HepG2 (cell line): ENCODE measurements at regions not wholly inside any gene's neighbourhood (a gene's known extent, or its start where the extent isn't known, plus 50 kb on each side); places are given as distances from the start of the nearest gene placed in this dataset.

Source experiments
- ATAC-seq: fragments of 200-7000 bp; cut with Tn5 transposase; 3 replicates; pipeline ENCODE4 v1.9.1; 2020; ENCODE audit warnings: mild to moderate bottlenecking, moderate library complexity
- BruUV-seq: library from RNA; stranded (reverse); fragments of 400-500 nt; replicated peaks from 2 replicates; lab custom pipeline; 2021; lab: Mats Ljungman, UMichigan
- CTCF ChIA-PET: fragments of 300-600 bp; formaldehyde crosslinking; extraction: SDS; loops from one replicate; lab custom pipeline; 2021; ENCODE audit warnings: low total read pairs, inconsistent platforms, low intra/inter-chr PET ratio; lab: Yijun Ruan, JAX
- POLR2A ChIA-PET: fragments of 350-600 bp; sonication (Branson Sonifier 250); formaldehyde crosslinking; loops from one replicate; lab custom pipeline; 2020; ENCODE audit warnings: antibody characterized with exemption, inconsistent platforms; lab: Yijun Ruan, JAX
- DNase-seq: peaks from one replicate; pipeline ENCODE4 v3.0.0-alpha.2; 2015; ENCODE audit warnings: low spot score
- FAIRE-seq: peaks from 3 replicates; lab custom pipeline; 2011; peaks lifted over from hg19 to GRCh38; lab: Jason Lieb, UNC
- H2AFZ ChIP-seq: one replicate; pipeline ENCODE4 v1.6.1; 2011; ENCODE audit warnings: low read length, inconsistent platforms
- H3K27ac ChIP-seq: fragments of 300-600 bp; 3 replicates; pipeline ENCODE4 v1.8.0; 2011; ENCODE audit warnings: mixed run types, mild to moderate bottlenecking, mixed read lengths, low read length, inconsistent platforms; ENCODE audit not compliant: insufficient read depth; ENCODE audit errors: extremely low read length
- H3K27me3 ChIP-seq, 2 experiments: fragments of 200-600 bp in 1 of 2; 2 replicates in 1 of 2; 3 replicates in 1 of 2; pipeline versions ENCODE4 v1.6.0 to v1.8.0; 2011; ENCODE audit warnings: low read length in 2 of 2, mild to moderate bottlenecking in 2 of 2, moderate library complexity in 2 of 2, inconsistent platforms in 1 of 2; ENCODE audit not compliant: insufficient read depth in 2 of 2, control insufficient read depth in 1 of 2
- H3K36me3 ChIP-seq, 2 experiments: fragments of 200-600 bp in 1 of 2; replicated peaks in 1 of 2; 2 replicates in 1 of 2; 3 replicates in 1 of 2; pipeline versions ENCODE4 v1.5.1 to v1.8.0; 2011; ENCODE audit warnings: low read length in 2 of 2, inconsistent platforms in 1 of 2; ENCODE audit not compliant: insufficient read depth in 2 of 2, control insufficient read depth in 1 of 2
- H3K4me1 ChIP-seq: 2 replicates; pipeline ENCODE4 v1.5.1; 2012; ENCODE audit warnings: low read length, inconsistent platforms; ENCODE audit not compliant: insufficient read depth
- H3K4me2 ChIP-seq: 2 replicates; pipeline ENCODE4 v1.6.0; 2011; ENCODE audit warnings: low read depth, low read length, inconsistent platforms
- H3K4me3 ChIP-seq, 3 experiments: fragments of 200-600 bp in 1 of 3; sonication (generic), shearing (Covaris generic) in 1 of 3; replicated peaks in 1 of 3; 2 replicates each; pipeline ENCODE4 v1.5.1; 2011 to 2016; ENCODE audit warnings: low read length in 3 of 3, inconsistent platforms in 2 of 3, low read depth in 2 of 3, mild to moderate bottlenecking in 2 of 3, control low read depth in 1 of 3, mixed read lengths in 1 of 3; ENCODE audit not compliant: insufficient read depth in 1 of 3
- H3K79me2 ChIP-seq: one replicate; pipeline ENCODE4 v1.6.1; 2011; ENCODE audit warnings: low read length, inconsistent platforms; ENCODE audit not compliant: insufficient read depth
- H3K9ac ChIP-seq: 2 replicates; pipeline ENCODE4 v1.6.0; 2011; ENCODE audit warnings: mild to moderate bottlenecking, low read depth, low read length, inconsistent platforms; ENCODE audit not compliant: insufficient read depth
- H3K9me3 ChIP-seq: 2 replicates; pipeline ENCODE4 v1.5.1; 2012; ENCODE audit warnings: mild to moderate bottlenecking, low read length
- H4K20me1 ChIP-seq: 2 replicates; pipeline ENCODE4 v1.6.0; 2011; ENCODE audit warnings: inconsistent platforms, mild to moderate bottlenecking, low read length, moderate library complexity; ENCODE audit not compliant: insufficient read depth
- CBX2 ChIP-seq, 2 experiments: fragments of 200-600 bp in 1 of 2; sonication (generic); formaldehyde crosslinking in 1 of 2; IDR thresholded peaks; 2 replicates each; pipeline versions ENCODE4 v1.7.0 to v1.8.1; 2018 to 2022; ENCODE audit warnings: low read depth in 2 of 2, low read length in 1 of 2, mild to moderate bottlenecking in 1 of 2, missing genetic modification reagents in 1 of 2
- DMAP1 ChIP-seq: IDR thresholded peaks from 2 replicates; pipeline ENCODE4 v1.6.1; 2016
- GMEB1 ChIP-seq: sonication (generic); formaldehyde crosslinking; IDR thresholded peaks from 2 replicates; pipeline ENCODE4 v1.5.1; 2020; ENCODE audit warnings: missing genetic modification reagents, mild to moderate bottlenecking, borderline replicate concordance
- HNRNPK ChIP-seq: fragments of 200-400 bp; formaldehyde crosslinking; IDR thresholded peaks from 2 replicates; pipeline ENCODE4 v1.6.1; 2018; ENCODE audit warnings: low read length, low read depth, moderate library complexity, mild to moderate bottlenecking; ENCODE audit not compliant: poor library complexity, severe bottlenecking
- MIXL1 ChIP-seq: IDR thresholded peaks from 2 replicates; pipeline ENCODE4 v1.6.1; 2016
- NFE2 ChIP-seq: sonication (generic); formaldehyde crosslinking; IDR thresholded peaks from 2 replicates; pipeline ENCODE4 v1.4.0; 2020; ENCODE audit warnings: missing genetic modification reagents
- NFE2L1 ChIP-seq: sonication (generic); formaldehyde crosslinking; IDR thresholded peaks from 2 replicates; pipeline ENCODE4 v1.4.0; 2020; ENCODE audit warnings: missing genetic modification reagents, mild to moderate bottlenecking, borderline replicate concordance
- PCBP2 ChIP-seq: fragments of 200-400 bp; formaldehyde crosslinking; optimal IDR thresholded peaks from 2 replicates; pipeline ENCODE3; 2018; ENCODE audit warnings: low read length, low read depth; ENCODE audit not compliant: poor library complexity, severe bottlenecking
- SNAPC4 ChIP-seq: sonication (generic); formaldehyde crosslinking; IDR thresholded peaks from 2 replicates; pipeline ENCODE4 v1.4.0; 2020; ENCODE audit warnings: mild to moderate bottlenecking, missing genetic modification reagents
- TCF7 ChIP-seq: sonication (generic); IDR thresholded peaks from 2 replicates; pipeline ENCODE4 v1.6.1; 2016; ENCODE audit warnings: antibody characterized with exemption, low read depth
- ZC3H13 ChIP-seq: sonication (generic); formaldehyde crosslinking; IDR thresholded peaks from 2 replicates; pipeline ENCODE4 v1.8.1; 2023; ENCODE audit warnings: mild to moderate bottlenecking, missing genetic modification reagents, moderate library complexity
- ZKSCAN1 ChIP-seq: fragments of 150-350 bp; IDR thresholded peaks from 2 replicates; pipeline ENCODE4 v1.6.1; 2014; ENCODE audit warnings: low read length
- ZNF280B ChIP-seq: sonication (generic); formaldehyde crosslinking; IDR thresholded peaks from 2 replicates; pipeline ENCODE4 v1.5.0; 2020; ENCODE audit warnings: missing genetic modification reagents, mild to moderate bottlenecking, borderline replicate concordance
- ZNF501 ChIP-seq: sonication (generic); formaldehyde crosslinking; IDR thresholded peaks from 2 replicates; pipeline ENCODE4 v1.5.1; 2020; ENCODE audit warnings: mild to moderate bottlenecking, moderate library complexity, missing genetic modification reagents
- ZNF550 ChIP-seq: sonication (generic); formaldehyde crosslinking; IDR thresholded peaks from 2 replicates; pipeline ENCODE4 v1.4.0; 2020; ENCODE audit warnings: mild to moderate bottlenecking, missing genetic modification reagents, borderline replicate concordance
- ZNF652 ChIP-seq: IDR thresholded peaks from 2 replicates; pipeline ENCODE4 v1.6.1; 2016; ENCODE audit warnings: low read depth, borderline replicate concordance
- ZNF850 ChIP-seq: sonication (generic); formaldehyde crosslinking; conservative IDR thresholded peaks from 2 replicates; pipeline ENCODE4 v1.9.0; 2021; ENCODE audit warnings: mild to moderate bottlenecking, missing genetic modification reagents
- WGBS: methylation state at CpG from one replicate; pipeline ENCODE4 v1.1.6; 2017; ENCODE audit warnings: low lambda C conversion rate; 5-methylcytosine and 5-hydroxymethylcytosine counted together
- in situ Hi-C: cut with HindIII; loops from 2 replicates; pipeline ENCODE4 v1.10.0; 2017; ENCODE audit warnings: low pct_unique_long_range_greater_than_20kb; ENCODE audit not compliant: extremely low pct_ligation_motif_present
- intact Hi-C: fragments of 100-400 bp; cut with micrococcal nuclease; formaldehyde crosslinking; loops from one replicate; pipeline ENCODE4 v1.10.0; 2022; ENCODE audit not compliant: unreplicated experiment

GRCh38 chr3:19769694-19770093, 164.3 kb downstream of the EFHB start (continued):
- TF ChIP-seq ZNF280B (CRISPR knock-in tag): no peak
- no peak for TF ChIP-seq NFE2L1 (CRISPR knock-in tag)
- no peak for TF ChIP-seq TCF7
- TF ChIP-seq ZNF501: no peak
- TF ChIP-seq MIXL1 (CRISPR knock-in tag): no peak
- TF ChIP-seq ZKSCAN1: no peak
- TF ChIP-seq ZNF550 (CRISPR knock-in tag): no peak
- TF ChIP-seq ZNF652 (CRISPR knock-in tag): no peak
- TF ChIP-seq, all 625 proteins: peak for 0

- Histone ChIP-seq H3K36me3 (no peaks in the 10 kb centered on the region), H3K9me3 (no peaks in the 10 kb centered on the region), H3K9ac (no peak overlapping the region), H2AFZ (no peak overlapping the region), H3K79me2 (no peaks in the 10 kb centered on the region), H3K4me2 (no peak overlapping the region), H3K4me1 (no peaks in the 10 kb centered on the region), H3K27me3 (no peaks in the 10 kb centered on the region), H3K4me3 (no peak overlapping the region), H4K20me1 (no peaks in the 10 kb centered on the region), H3K27ac (no peak overlapping the region)
- WGBS: 0% methylated on average over 3 of the region's 3 CpGs
- in situ Hi-C loops (no loop called here), intact Hi-C loops (no loop called here)
- no TSS peak for BruUV-seq
- POLR2A ChIA-PET: no interaction called here
- no peak for ATAC-seq
- CTCF ChIA-PET: no interaction called here
- FAIRE-seq: no peak
- no peak for DNase-seq
- no peak for TF ChIP-seq DMAP1
- TF ChIP-seq CBX2 (IDR thresholded peaks at IDR 0.05; ENCODE audit: low read depth, low read length): no peak
- TF ChIP-seq CBX2 (CRISPR knock-in tag; IDR thresholded peaks at IDR 0.05; ENCODE audit: low read depth): no peak
- TF ChIP-seq NFE2: no peak
- TF ChIP-seq PCBP2: no peak
- TF ChIP-seq GMEB1 (CRISPR knock-in tag): no peak
- no peak for TF ChIP-seq ZC3H13 (CRISPR knock-in tag)
- no peak for TF ChIP-seq ZNF850
- TF ChIP-seq SNAPC4 (CRISPR knock-in tag): no peak
- TF ChIP-seq HNRNPK: no peak
- no peak for TF ChIP-seq NFE2L1 (CRISPR knock-in tag)
These were observed 168.1 kb downstream of the EFHB start for GRCh38 chr3:19765954-19766353.
